Testis (tissue), 2 donors: ENCODE measurements at regions not wholly inside any gene's neighbourhood (a gene's known extent, or its start where the extent isn't known, plus 50 kb on each side); places are given as distances from the start of the nearest gene placed in this dataset.

ENCODE experiments used
- CTCF ChIP-seq, 3 experiments: fragments of 450-650 bp in 2 of 3; fragments of 200-600 bp in 1 of 3; sonication (generic) in 1 of 3; IDR thresholded peaks; one replicate each; pipeline ENCODE4 v1.5.1; 2016 to 2019; ENCODE audit warnings: antibody characterized with exemption in 3 of 3, mild to moderate bottlenecking in 2 of 3, moderate library complexity in 1 of 3
- POLR2A ChIP-seq: fragments of 450-650 bp; IDR thresholded peaks from one replicate; pipeline ENCODE4 v1.6.1; 2017; ENCODE audit warnings: antibody characterized with exemption, mild to moderate bottlenecking, moderate library complexity

GRCh38 chr12:91680864-91681263, 464.8 kb downstream of the BTG1 start:
- TF ChIP-seq CTCF (IDR thresholded peaks at IDR 0.05) (no peak), POLR2A (no peak)
